ENCODE measurements at regions not wholly inside any gene's neighbourhood (a gene's known extent, or its start where the extent isn't known, plus 50 kb on each side); places are given as distances from the start of the nearest gene placed in this dataset.

DNA sequence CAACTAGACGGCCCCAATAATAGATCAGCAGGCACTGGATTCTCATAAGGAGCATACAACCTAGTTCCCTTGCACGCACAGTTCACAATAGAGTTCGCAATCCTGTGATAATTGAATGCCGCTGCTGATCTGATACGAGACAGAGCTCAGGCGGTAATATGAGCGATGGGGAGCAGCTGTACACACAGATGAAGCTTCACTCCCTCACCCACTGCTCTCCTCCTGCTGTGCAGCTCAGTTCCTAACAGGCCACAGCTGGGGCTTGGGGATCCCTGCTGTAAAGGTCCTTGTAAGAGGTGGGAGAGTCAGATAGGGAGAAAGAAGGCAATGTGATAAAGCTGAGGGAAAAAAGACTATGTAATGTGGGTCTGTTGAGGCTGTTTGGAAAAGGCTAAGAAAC is 577.5 kb downstream of the RBFOX1 start:
- no peak for TF ChIP-seq TAF1 (IDR thresholded peaks at IDR 0.05; ENCODE audit: borderline replicate concordance, insufficient read depth, low read length)
- TF ChIP-seq, protein P1, sequence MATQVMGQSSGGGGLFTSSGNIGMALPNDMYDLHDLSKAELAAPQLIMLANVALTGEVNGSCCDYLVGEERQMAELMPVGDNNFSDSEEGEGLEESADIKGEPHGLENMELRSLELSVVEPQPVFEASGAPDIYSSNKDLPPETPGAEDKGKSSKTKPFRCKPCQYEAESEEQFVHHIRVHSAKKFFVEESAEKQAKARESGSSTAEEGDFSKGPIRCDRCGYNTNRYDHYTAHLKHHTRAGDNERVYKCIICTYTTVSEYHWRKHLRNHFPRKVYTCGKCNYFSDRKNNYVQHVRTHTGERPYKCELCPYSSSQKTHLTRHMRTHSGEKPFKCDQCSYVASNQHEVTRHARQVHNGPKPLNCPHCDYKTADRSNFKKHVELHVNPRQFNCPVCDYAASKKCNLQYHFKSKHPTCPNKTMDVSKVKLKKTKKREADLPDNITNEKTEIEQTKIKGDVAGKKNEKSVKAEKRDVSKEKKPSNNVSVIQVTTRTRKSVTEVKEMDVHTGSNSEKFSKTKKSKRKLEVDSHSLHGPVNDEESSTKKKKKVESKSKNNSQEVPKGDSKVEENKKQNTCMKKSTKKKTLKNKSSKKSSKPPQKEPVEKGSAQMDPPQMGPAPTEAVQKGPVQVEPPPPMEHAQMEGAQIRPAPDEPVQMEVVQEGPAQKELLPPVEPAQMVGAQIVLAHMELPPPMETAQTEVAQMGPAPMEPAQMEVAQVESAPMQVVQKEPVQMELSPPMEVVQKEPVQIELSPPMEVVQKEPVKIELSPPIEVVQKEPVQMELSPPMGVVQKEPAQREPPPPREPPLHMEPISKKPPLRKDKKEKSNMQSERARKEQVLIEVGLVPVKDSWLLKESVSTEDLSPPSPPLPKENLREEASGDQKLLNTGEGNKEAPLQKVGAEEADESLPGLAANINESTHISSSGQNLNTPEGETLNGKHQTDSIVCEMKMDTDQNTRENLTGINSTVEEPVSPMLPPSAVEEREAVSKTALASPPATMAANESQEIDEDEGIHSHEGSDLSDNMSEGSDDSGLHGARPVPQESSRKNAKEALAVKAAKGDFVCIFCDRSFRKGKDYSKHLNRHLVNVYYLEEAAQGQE (IDR thresholded peaks at IDR 0.05; ENCODE audit: insufficient read depth in 1 of 2, low read depth in 2 of 2, low read length in 2 of 2) = no peak

All from PFSK-1 (cell line).